K562 (cell line): ENCODE measurements at regions not wholly inside any gene's neighbourhood (a gene's known extent, or its start where the extent isn't known, plus 50 kb on each side); places are given as distances from the start of the nearest gene placed in this dataset.

ENCODE experiments used
- CHD7 ChIP-seq: fragments of 200-600 bp; sonication (generic); IDR thresholded peaks from one replicate; pipeline ENCODE4 v1.6.1; 2012; ENCODE audit warnings: mild to moderate bottlenecking, low read depth, low read length, inconsistent platforms
- PKNOX1 ChIP-seq: fragments of 450-650 bp; IDR thresholded peaks from 2 replicates; pipeline ENCODE4 v1.6.1; 2016
- TF ChIP-seq, protein P1 (sequence below): IDR thresholded peaks from 3 replicates; pipeline ENCODE4 v1.6.1; 2011; ENCODE audit warnings: borderline replicate concordance, mild to moderate bottlenecking, moderate library complexity; ENCODE audit not compliant: insufficient read length; ENCODE audit errors: extremely low read depth

- TF ChIP-seq CHD7 (no peak), PKNOX1 (no peak)
- TF ChIP-seq, protein P1, sequence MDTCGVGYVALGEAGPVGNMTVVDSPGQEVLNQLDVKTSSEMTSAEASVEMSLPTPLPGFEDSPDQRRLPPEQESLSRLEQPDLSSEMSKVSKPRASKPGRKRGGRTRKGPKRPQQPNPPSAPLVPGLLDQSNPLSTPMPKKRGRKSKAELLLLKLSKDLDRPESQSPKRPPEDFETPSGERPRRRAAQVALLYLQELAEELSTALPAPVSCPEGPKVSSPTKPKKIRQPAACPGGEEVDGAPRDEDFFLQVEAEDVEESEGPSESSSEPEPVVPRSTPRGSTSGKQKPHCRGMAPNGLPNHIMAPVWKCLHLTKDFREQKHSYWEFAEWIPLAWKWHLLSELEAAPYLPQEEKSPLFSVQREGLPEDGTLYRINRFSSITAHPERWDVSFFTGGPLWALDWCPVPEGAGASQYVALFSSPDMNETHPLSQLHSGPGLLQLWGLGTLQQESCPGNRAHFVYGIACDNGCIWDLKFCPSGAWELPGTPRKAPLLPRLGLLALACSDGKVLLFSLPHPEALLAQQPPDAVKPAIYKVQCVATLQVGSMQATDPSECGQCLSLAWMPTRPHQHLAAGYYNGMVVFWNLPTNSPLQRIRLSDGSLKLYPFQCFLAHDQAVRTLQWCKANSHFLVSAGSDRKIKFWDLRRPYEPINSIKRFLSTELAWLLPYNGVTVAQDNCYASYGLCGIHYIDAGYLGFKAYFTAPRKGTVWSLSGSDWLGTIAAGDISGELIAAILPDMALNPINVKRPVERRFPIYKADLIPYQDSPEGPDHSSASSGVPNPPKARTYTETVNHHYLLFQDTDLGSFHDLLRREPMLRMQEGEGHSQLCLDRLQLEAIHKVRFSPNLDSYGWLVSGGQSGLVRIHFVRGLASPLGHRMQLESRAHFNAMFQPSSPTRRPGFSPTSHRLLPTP: no peak
Measured at GRCh38 chr4:94127707-94128328, 79.8 kb upstream of the SMARCAD1 start (continued).
